ENCODE measurements at regions not wholly inside any gene's neighbourhood (a gene's known extent, or its start where the extent isn't known, plus 50 kb on each side); places are given as distances from the start of the nearest gene placed in this dataset.
"Not testable (repeated sequence)": the region's sequence is repeated elsewhere in the genome, so short reads cannot be mapped to it uniquely, and the experiment has no call there.

GRCh38 chr12:124070394-124071074 is 97.5 kb downstream of the ZNF664 start:
- DNase-seq: not testable (repeated sequence)

- DNase-seq: no peak
Measured at GRCh38 chr12:124071075-124071443, 98.0 kb downstream of the ZNF664 start.

GRCh38 chr12:124073356-124074035 is 100.5 kb downstream of the ZNF664 start:
- DNase-seq: no peak

- no peak for DNase-seq
Measured at GRCh38 chr12:124075841-124076240, 102.8 kb downstream of the ZNF664 start.

GRCh38 chr12:124077701-124078100 is 104.7 kb downstream of the ZNF664 start:
- DNase-seq: no peak

GRCh38 chr12:124078800-124079199 is 105.8 kb downstream of the ZNF664 start:
- DNase-seq: no peak

GRCh38 chr12:124080649-124081048 is 107.6 kb downstream of the ZNF664 start:
- DNase-seq: no peak

- DNase-seq: no peak
Measured at GRCh38 chr12:124082012-124082411, 109.0 kb downstream of the ZNF664 start.

GRCh38 chr12:124082687-124083086 is 109.7 kb downstream of the ZNF664 start:
- DNase-seq: no peak

GRCh38 chr12:124083708-124084107 is 110.7 kb downstream of the ZNF664 start:
- no peak for DNase-seq

GRCh38 chr12:124085419-124086296 is 112.6 kb downstream of the ZNF664 start:
- no peak for DNase-seq

GRCh38 chr12:124086299-124086898 is 113.4 kb downstream of the ZNF664 start:
- no peak for DNase-seq

GRCh38 chr12:124087266-124088051 is 114.4 kb downstream of the ZNF664 start:
- DNase-seq: no peak

- DNase-seq: no peak
Measured at GRCh38 chr12:124088217-124088907, 115.3 kb downstream of the ZNF664 start.

GRCh38 chr12:124089181-124089914 is 116.3 kb downstream of the ZNF664 start:
- not testable (repeated sequence) for DNase-seq

- no peak for DNase-seq
Measured at GRCh38 chr12:124091835-124092234, 118.8 kb downstream of the ZNF664 start.

GRCh38 chr12:124092532-124092931 is 119.5 kb downstream of the ZNF664 start:
- not testable (repeated sequence) for DNase-seq

- no peak for DNase-seq
Measured at GRCh38 chr12:124093297-124093696, 120.3 kb downstream of the ZNF664 start.

- no peak for DNase-seq
Measured at GRCh38 chr12:124094188-124094587, 121.2 kb downstream of the ZNF664 start.

- DNase-seq: no peak
Measured at GRCh38 chr12:124094733-124095132, 121.7 kb downstream of the ZNF664 start.

- no peak for DNase-seq
Measured at GRCh38 chr12:124096109-124096508, 123.1 kb downstream of the ZNF664 start.

Measured in DMS 273 treated with DMSO at 0.1 percent for 48 hours (cell line).